T-helper 2 cell (primary cell): ENCODE measurements at regions not wholly inside any gene's neighbourhood (a gene's known extent, or its start where the extent isn't known, plus 50 kb on each side); places are given as distances from the start of the nearest gene placed in this dataset.

ENCODE experiments used
- DNase-seq, 5 experiments: peaks; one replicate each; pipeline versions ENCODE4 v3.0.0 to v3.0.0-alpha.2; 2012 to 2022

- DNase-seq: no peak
Measured at GRCh38 chr5:147963948-147964693, 57.8 kb upstream of the C5orf46 start.

- no peak for DNase-seq
Measured at GRCh38 chr5:147963436-147963835, 57.1 kb upstream of the C5orf46 start.

GRCh38 chr5:147961208-147961749 is 54.9 kb upstream of the C5orf46 start:
- no peak for DNase-seq

DNA sequence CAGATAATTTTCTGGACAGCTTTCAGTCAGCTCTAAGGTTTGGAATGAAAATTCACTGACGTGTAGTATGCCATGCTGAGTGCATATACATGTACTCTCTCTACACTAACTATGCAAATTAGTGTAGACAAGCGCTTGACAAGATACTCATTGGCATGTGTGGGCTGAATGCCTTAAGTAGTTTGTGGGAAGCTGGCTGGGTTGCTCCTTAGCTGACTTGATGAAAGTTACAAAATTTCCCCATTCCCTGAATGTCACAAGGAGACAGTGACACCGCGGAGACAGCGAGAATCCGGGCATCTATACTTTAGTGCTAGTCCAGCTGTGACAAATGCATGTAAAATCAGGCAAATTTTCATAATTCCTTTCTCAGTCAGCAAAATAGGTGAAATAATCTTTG is 51.6 kb upstream of the C5orf46 start:
- DNase-seq: no peak

- no peak for DNase-seq
Measured at GRCh38 chr5:147956842-147957223, 50.5 kb upstream of the C5orf46 start.

- DNase-seq: no peak
Measured at GRCh38 chr5:147956064-147956841, 49.9 kb upstream of the C5orf46 start.
